K562 (cell line): ENCODE measurements at regions not wholly inside any gene's neighbourhood (a gene's known extent, or its start where the extent isn't known, plus 50 kb on each side); places are given as distances from the start of the nearest gene placed in this dataset.

Experiments
- ATAC-seq: fragments of 200-7000 bp; cut with Tn5 transposase; 3 replicates; pipeline ENCODE4 v1.9.1; 2020; ENCODE audit warnings: moderate library complexity
- BruUV-seq: library from RNA; stranded (reverse); fragments of 400-500 nt; replicated peaks from 2 replicates; lab custom pipeline; 2021; lab: Mats Ljungman, UMichigan
- CTCF ChIA-PET: fragments of 300-600 bp; formaldehyde crosslinking; extraction: SDS; loops from one replicate; lab custom pipeline; 2021; ENCODE audit warnings: low intra/inter-chr PET ratio; lab: Yijun Ruan, JAX
- POLR2A ChIA-PET: fragments of 300-600, 350-650 bp; sonication (Branson Sonifier 250); formaldehyde crosslinking; extraction: SDS; loops from one replicate; lab custom pipeline; 2021; ENCODE audit warnings: antibody characterized with exemption, inconsistent platforms; lab: Yijun Ruan, JAX
- DNase-seq, 4 experiments: peaks; one replicate each; pipeline versions ENCODE4 v3.0.0 to v3.0.0-alpha.2; 2011 to 2018; ENCODE audit warnings: low spot score in 3 of 4, mixed read lengths in 3 of 4; ENCODE audit errors: extremely low read depth in 1 of 4
- FAIRE-seq: peaks from 2 replicates; lab custom pipeline; 2011; peaks lifted over from hg19 to GRCh38; lab: Jason Lieb, UNC
- H2AFZ ChIP-seq: 2 replicates; pipeline ENCODE4 v1.6.0; 2011; ENCODE audit warnings: low read depth, low read length, control low read depth, inconsistent platforms
- H3K27ac ChIP-seq: fragments of 200-600 bp; 3 replicates; pipeline ENCODE4 v1.8.0; 2011; ENCODE audit warnings: low read depth, mild to moderate bottlenecking, control low read depth, inconsistent platforms, low read length, moderate library complexity, mixed read lengths; ENCODE audit errors: extremely low read depth
- H3K27me3 ChIP-seq, 2 experiments: fragments of 300-600 bp in 1 of 2; 2 replicates in 1 of 2; 3 replicates in 1 of 2; pipeline versions ENCODE4 v1.6.0 to v1.8.0; 2011; ENCODE audit warnings: inconsistent platforms in 2 of 2, low read length in 2 of 2, mild to moderate bottlenecking in 1 of 2, mixed read lengths in 1 of 2, moderate library complexity in 1 of 2; ENCODE audit not compliant: control insufficient read depth in 2 of 2, insufficient read depth in 2 of 2
- H3K36me3 ChIP-seq: fragments of 300-600 bp; 3 replicates; pipeline ENCODE4 v1.8.0; 2011; ENCODE audit warnings: mild to moderate bottlenecking, low read length, inconsistent platforms; ENCODE audit not compliant: control insufficient read depth, insufficient read depth
- H3K4me1 ChIP-seq, 2 experiments: fragments of 200-600 bp in 1 of 2; replicated peaks in 1 of 2; 2 replicates in 1 of 2; 3 replicates in 1 of 2; pipeline versions ENCODE4 v1.5.1 to v1.8.0; 2011; ENCODE audit warnings: inconsistent platforms in 2 of 2, low read length in 2 of 2, mild to moderate bottlenecking in 1 of 2, mixed read lengths in 1 of 2, moderate library complexity in 1 of 2; ENCODE audit not compliant: control insufficient read depth in 2 of 2, insufficient read depth in 2 of 2
- H3K4me2 ChIP-seq: 2 replicates; pipeline ENCODE4 v1.6.1; 2011; ENCODE audit warnings: low read length, control low read depth, inconsistent platforms, mixed read lengths; ENCODE audit not compliant: insufficient read depth
- H3K4me3 ChIP-seq: fragments of 200-600 bp; sonication (generic), shearing (Covaris generic); 2 replicates; pipeline ENCODE4 v1.5.1; 2016; ENCODE audit warnings: control low read depth, inconsistent platforms
- H3K79me2 ChIP-seq: fragments of 200-600 bp; 3 replicates; pipeline ENCODE4 v1.8.0; 2011; ENCODE audit warnings: low read length, inconsistent platforms; ENCODE audit not compliant: control insufficient read depth, insufficient read depth
- H3K9ac ChIP-seq, 2 experiments: 2 replicates each; pipeline versions ENCODE4 v1.6.0 to v1.6.1; 2011; ENCODE audit warnings: low read depth in 2 of 2, low read length in 2 of 2, control low read depth in 1 of 2, inconsistent platforms in 1 of 2, mild to moderate bottlenecking in 1 of 2, mixed read lengths in 1 of 2; ENCODE audit not compliant: insufficient read depth in 1 of 2
- H3K9me1 ChIP-seq: one replicate; pipeline ENCODE4 v1.6.0; 2011; ENCODE audit warnings: inconsistent platforms, mild to moderate bottlenecking, low read length, moderate library complexity; ENCODE audit not compliant: control insufficient read depth, insufficient read depth
- H3K9me3 ChIP-seq: replicated peaks from 2 replicates; pipeline ENCODE4 v1.5.1; 2011; ENCODE audit warnings: low read depth, low read length, inconsistent platforms; ENCODE audit not compliant: control insufficient read depth, insufficient read depth
- H4K20me1 ChIP-seq: replicated peaks from 2 replicates; pipeline ENCODE4 v1.6.1; 2011; ENCODE audit warnings: low read length, inconsistent platforms, mixed read lengths; ENCODE audit not compliant: control insufficient read depth, insufficient read depth
- HDAC3 ChIP-seq: fragments of 450-650 bp; IDR thresholded peaks from 2 replicates; pipeline ENCODE4 v1.6.1; 2018; ENCODE audit warnings: borderline replicate concordance, mild to moderate bottlenecking, moderate library complexity; ENCODE audit not compliant: partially characterized antibody
- HNRNPLL ChIP-seq: fragments of 200-400 bp; formaldehyde crosslinking; IDR thresholded peaks from 2 replicates; pipeline ENCODE4 v1.6.1; 2017; ENCODE audit warnings: low read length, low read depth, mild to moderate bottlenecking; ENCODE audit not compliant: poor library complexity, severe bottlenecking
- POLR2AphosphoS5 ChIP-seq: IDR thresholded peaks from 2 replicates; pipeline ENCODE4 v1.6.1; 2011; ENCODE audit warnings: mild to moderate bottlenecking, low read depth, low read length, moderate library complexity; ENCODE audit not compliant: control insufficient read depth, insufficient read depth
- STAT5A ChIP-seq: IDR thresholded peaks from 2 replicates; pipeline ENCODE4 v1.6.1; 2012; ENCODE audit warnings: low read length, inconsistent platforms, borderline replicate concordance
- TRIM28 ChIP-seq: fragments of 450-650 bp; IDR thresholded peaks from 2 replicates; pipeline ENCODE4 v1.6.1; 2017
- ZBTB12 ChIP-seq: fragments of 250-450 bp; sonication (Bioruptor Pico); IDR thresholded peaks from 2 replicates; pipeline ENCODE4 v1.4.0; 2020
- ZNF766 ChIP-seq: fragments of 200-800 bp; sonication (Bioruptor generic); conservative IDR thresholded peaks from 2 replicates; pipeline ENCODE4 v1.6.1; 2016; ENCODE audit warnings: missing genetic modification characterization, missing compliant biosample characterization
- WGBS: fragments of 100-300 bp; shearing (Covaris generic); methylation state at CpG from one replicate; pipeline ENCODE4 v1.1.6; 2016; ENCODE audit warnings: low coverage, mixed read lengths; ENCODE audit not compliant: insufficient coverage; ENCODE audit errors: missing lambda C conversion rate; 5-methylcytosine and 5-hydroxymethylcytosine counted together
- in situ Hi-C: fragments of 300-500 bp; cut with MboI; formaldehyde crosslinking; loops from 4 replicates; pipeline ENCODE4 v1.15.0; 2018; ENCODE audit warnings: inconsistent platforms, mixed read lengths
- intact Hi-C: fragments of 100-400 bp; cut with micrococcal nuclease; formaldehyde crosslinking; loops from 2 replicates; pipeline ENCODE4 v1.14.2; 2022

- H3K9ac ChIP-seq = no peak overlapping the region
- in situ Hi-C loops = no loop called here
- no peak overlapping the region for H3K4me3 ChIP-seq
- TF ChIP-seq ZNF766 (CRISPR knock-in tag) (no peak), HNRNPLL (no peak), HDAC3 (no peak), STAT5A (no peak)
- TF ChIP-seq, all 486 proteins: peak for 0
- H3K36me3 ChIP-seq = no peaks in the 10 kb centered on the region
- no TSS peak for BruUV-seq
- no peak for ATAC-seq
- no peak overlapping the region for H2AFZ ChIP-seq
- no peaks in the 10 kb centered on the region for H3K4me1 ChIP-seq
- no peaks in the 10 kb centered on the region for H3K27me3 ChIP-seq
- ChIA-PET CTCF (no interaction called here), POLR2A (no interaction called here)
- intact Hi-C loops = no loop called here
- no peak for FAIRE-seq
- H3K79me2 ChIP-seq = no peaks in the 10 kb centered on the region
- H3K27ac ChIP-seq = no peak overlapping the region
- H4K20me1 ChIP-seq = no peaks in the 10 kb centered on the region
- H3K4me2 ChIP-seq = no peak overlapping the region
- no peak for DNase-seq
- no peaks in the 10 kb centered on the region for H3K9me3 ChIP-seq
- 26% methylated on average over 2 of the region's 2 CpGs for WGBS
- H3K9me1 ChIP-seq = no peaks in the 10 kb centered on the region
These were observed 67.7 kb upstream of the ZFP64 start for GRCh38 chr20:52259295-52259694.

- Histone ChIP-seq H3K9ac (no peak overlapping the region), H3K9me1 (no peaks in the 10 kb centered on the region), H3K4me3 (no peak overlapping the region), H3K4me2 (no peak overlapping the region), H3K27ac (no peak overlapping the region), H3K79me2 (no peaks in the 10 kb centered on the region; the same call in 2 of the 3 replicates), H2AFZ (no peak overlapping the region), H3K9me3 (no peaks in the 10 kb centered on the region), H3K27me3 (no peaks in the 10 kb centered on the region), H4K20me1 (no peaks in the 10 kb centered on the region), H3K36me3 (no peaks in the 10 kb centered on the region), H3K4me1 (no peaks in the 10 kb centered on the region)
- in situ Hi-C loops (no loop called here), intact Hi-C loops (no loop called here)
- DNase-seq = no peak
- ChIA-PET CTCF (no interaction called here), POLR2A (no interaction called here)
- ATAC-seq = no peak
- BruUV-seq = no TSS peak
- WGBS = 28% methylated on average over 7 of the region's 7 CpGs
- FAIRE-seq = no peak
- TF ChIP-seq POLR2AphosphoS5 = no peak
- TF ChIP-seq ZBTB12 (CRISPR knock-in tag) = no peak
- no peak for TF ChIP-seq TRIM28
These were observed 64.9 kb upstream of the ZFP64 start for GRCh38 chr20:52256454-52256853.
